Liver (tissue), 8 donors: ENCODE measurements at regions not wholly inside any gene's neighbourhood (a gene's known extent, or its start where the extent isn't known, plus 50 kb on each side); places are given as distances from the start of the nearest gene placed in this dataset.

Source experiments
- DNase-seq: peaks from one replicate; pipeline ENCODE4 v3.0.0-alpha.2; 2017; ENCODE audit warnings: low spot score
- H3K27ac ChIP-seq, 2 donors: one replicate each; pipeline ENCODE4 v1.7.0; 2013; ENCODE audit warnings: inconsistent platforms in 2 of 2, low read length in 2 of 2, control low read depth in 1 of 2, low read depth in 1 of 2, mild to moderate bottlenecking in 1 of 2
- H3K27me3 ChIP-seq, 4 donors: one replicate each; pipeline versions ENCODE4 v1.6.1 to v1.7.0; 2013; ENCODE audit warnings: low read length in 3 of 4, inconsistent platforms in 1 of 4, mild to moderate bottlenecking in 1 of 4, moderate library complexity in 1 of 4; ENCODE audit not compliant: control insufficient read depth in 4 of 4, insufficient read depth in 4 of 4
- H3K36me3 ChIP-seq, 4 donors: one replicate each; pipeline versions ENCODE4 v1.6.1 to v1.7.0; 2013; ENCODE audit warnings: low read length in 3 of 4, mild to moderate bottlenecking in 3 of 4, low read depth in 1 of 4, moderate library complexity in 1 of 4; ENCODE audit not compliant: control insufficient read depth in 4 of 4, insufficient read depth in 3 of 4
- H3K4me1 ChIP-seq, 4 donors: one replicate each; pipeline versions ENCODE4 v1.6.1 to v1.7.0; 2013; ENCODE audit warnings: low read length in 3 of 4, mild to moderate bottlenecking in 3 of 4, moderate library complexity in 1 of 4; ENCODE audit not compliant: control insufficient read depth in 4 of 4, insufficient read depth in 4 of 4
- H3K4me3 ChIP-seq, 3 donors: one replicate each; pipeline versions ENCODE4 v1.6.1 to v1.7.0; 2013; ENCODE audit warnings: low read length in 3 of 3, control low read depth in 1 of 3, low read depth in 1 of 3, mild to moderate bottlenecking in 1 of 3
- H3K9ac ChIP-seq, 2 donors: one replicate each; pipeline ENCODE4 v1.7.0; 2013; ENCODE audit warnings: low read length in 2 of 2, mild to moderate bottlenecking in 2 of 2, moderate library complexity in 2 of 2, control low read depth in 1 of 2, low read depth in 1 of 2
- H3K9me3 ChIP-seq, 4 donors: one replicate each; pipeline versions ENCODE4 v1.6.1 to v1.7.0; 2013; ENCODE audit warnings: low read length in 3 of 4; ENCODE audit not compliant: control insufficient read depth in 4 of 4
- EGR1 ChIP-seq, 2 donors: IDR thresholded peaks; 2 replicates each; pipeline ENCODE4 v1.6.1; 2016 to 2018; ENCODE audit warnings: antibody characterized with exemption in 2 of 2, low read depth in 2 of 2
- FOXA1 ChIP-seq: IDR thresholded peaks from 2 replicates; pipeline ENCODE4 v1.6.1; 2016; ENCODE audit warnings: antibody characterized with exemption
- FOXA2 ChIP-seq: IDR thresholded peaks from 2 replicates; pipeline ENCODE4 v1.6.1; 2016; ENCODE audit warnings: antibody characterized with exemption
- GABPA ChIP-seq, 2 donors: IDR thresholded peaks in 1 of 2; conservative IDR thresholded peaks in 1 of 2; 2 replicates each; pipeline ENCODE4 v1.6.1; 2016; ENCODE audit warnings: antibody characterized with exemption in 2 of 2, mild to moderate bottlenecking in 1 of 2, moderate library complexity in 1 of 2
- HNF4A ChIP-seq, 2 donors: conservative IDR thresholded peaks; 2 replicates each; pipeline ENCODE4 v1.6.1; 2016; ENCODE audit warnings: antibody characterized with exemption in 2 of 2, mild to moderate bottlenecking in 2 of 2
- HNF4G ChIP-seq: IDR thresholded peaks from 2 replicates; pipeline ENCODE4 v1.6.1; 2016; ENCODE audit warnings: antibody characterized with exemption
- JUND ChIP-seq, 2 donors: IDR thresholded peaks; 2 replicates each; pipeline ENCODE4 v1.6.1; 2016; ENCODE audit warnings: antibody characterized with exemption in 2 of 2
- NR2F2 ChIP-seq: IDR thresholded peaks from 2 replicates; pipeline ENCODE4 v1.6.1; 2016; ENCODE audit warnings: antibody characterized with exemption
- RAD21 ChIP-seq, 2 donors: IDR thresholded peaks; 2 replicates each; pipeline ENCODE4 v1.6.1; 2016; ENCODE audit warnings: antibody characterized with exemption in 2 of 2, mild to moderate bottlenecking in 2 of 2
- RXRA ChIP-seq, 2 donors: IDR thresholded peaks; 2 replicates each; pipeline ENCODE4 v1.6.1; 2017 to 2018; ENCODE audit warnings: antibody characterized with exemption in 2 of 2, mild to moderate bottlenecking in 1 of 2
- SP1 ChIP-seq: IDR thresholded peaks from 2 replicates; pipeline ENCODE4 v1.6.1; 2018; ENCODE audit warnings: antibody characterized with exemption, mild to moderate bottlenecking
- TAF1 ChIP-seq: conservative IDR thresholded peaks from 2 replicates; pipeline ENCODE4 v1.6.1; 2016; ENCODE audit warnings: antibody characterized with exemption, mild to moderate bottlenecking
- YY1 ChIP-seq: IDR thresholded peaks from 2 replicates; pipeline ENCODE4 v1.6.1; 2016; ENCODE audit warnings: antibody characterized with exemption, mild to moderate bottlenecking
- whole genome bisulfite sequencing: extraction: QIAGEN DNeasy Blood & Tissue Kit; methylation state at CpG from one replicate; pipeline ENCODE4 v1.1.7; 2013; 5-methylcytosine and 5-hydroxymethylcytosine counted together
- TF ChIP-seq, protein P1 (sequence below): IDR thresholded peaks from 2 replicates; pipeline ENCODE4 v1.6.1; 2016; ENCODE audit warnings: antibody characterized with exemption
- TF ChIP-seq, protein P2 (sequence below): fragments of 150-350 bp; IDR thresholded peaks from 2 replicates; pipeline ENCODE4 v1.5.1; 2017; ENCODE audit warnings: improper control_type of control experiment, low read depth, low read length; ENCODE audit not compliant: missing input control
- TF ChIP-seq, protein P3 (sequence below): IDR thresholded peaks from 2 replicates; pipeline ENCODE4 v1.6.1; 2016; ENCODE audit warnings: antibody characterized with exemption
- TF ChIP-seq, protein P4 (sequence below): IDR thresholded peaks from 2 replicates; pipeline ENCODE4 v1.6.1; 2016; ENCODE audit warnings: antibody characterized with exemption
- donor health status: healthy.
- donor health status: healthy.
- donor health status: healthy.
- donor health status: healthy.
- donor health status: healthy.

DNA sequence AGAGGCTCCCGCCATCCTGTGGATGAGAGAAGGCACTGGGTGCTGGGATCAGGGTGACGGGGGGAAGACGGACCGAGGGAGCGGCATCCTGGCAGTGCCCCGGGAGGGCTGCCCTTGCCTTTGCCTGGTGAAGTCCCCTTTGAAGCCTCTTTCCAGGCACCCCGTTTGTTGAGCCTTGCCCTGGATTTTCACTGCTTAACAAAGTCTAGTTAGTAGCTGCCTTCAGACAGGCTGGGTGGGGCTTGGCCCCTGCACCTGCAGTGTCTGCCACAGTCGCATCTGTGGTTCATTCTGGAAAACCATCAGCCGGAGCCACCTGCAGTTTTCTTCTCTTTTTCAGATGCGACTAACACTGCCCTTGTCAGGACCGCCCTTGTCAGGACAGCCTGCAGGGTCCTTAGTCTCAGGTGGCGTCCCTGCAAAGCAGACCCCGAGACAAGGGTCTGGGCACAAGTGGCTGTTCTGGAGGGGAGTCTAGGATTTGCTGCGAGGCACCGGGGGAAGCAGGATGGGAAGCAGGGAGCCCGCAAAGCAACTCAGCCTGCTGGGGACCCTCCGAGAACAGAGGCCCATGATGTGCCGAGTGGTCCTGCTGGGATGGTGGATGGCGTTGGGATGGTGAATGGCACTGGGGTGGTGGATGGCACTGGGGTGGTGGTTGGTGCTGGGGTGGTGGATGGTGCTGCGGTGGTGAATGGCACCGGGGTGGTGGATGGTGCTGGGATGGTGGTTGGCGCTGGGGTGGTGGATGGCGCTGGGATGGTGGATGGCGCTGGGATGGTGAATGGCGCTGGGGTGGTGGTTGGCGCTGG lies 147.9 kb upstream of the COL5A1 start:
- WGBS, result 86% methylated on average over 26 of the region's 26 CpGs
- no peaks in the 10 kb centered on the region for H3K9me3 ChIP-seq
- H3K27me3 ChIP-seq, result no peaks in the 10 kb centered on the region
- TF ChIP-seq SP1 (no peak), YY1 (no peak), HNF4G (no peak), TAF1 (no peak), EGR1 (IDR thresholded peaks at IDR 0.05; ENCODE audit: low read depth in 2 of 2) (no peak), RXRA (IDR thresholded peaks at IDR 0.05) (no peak), GABPA (IDR thresholded peaks at IDR 0.05 in 1 of 2, conservative IDR thresholded peaks at IDR 0.05 in 1 of 2) (no peak), NR2F2 (no peak), JUND (IDR thresholded peaks at IDR 0.05) (no peak), FOXA1 (no peak), RAD21 (IDR thresholded peaks at IDR 0.05) (no peak)
- TF ChIP-seq, protein P1, sequence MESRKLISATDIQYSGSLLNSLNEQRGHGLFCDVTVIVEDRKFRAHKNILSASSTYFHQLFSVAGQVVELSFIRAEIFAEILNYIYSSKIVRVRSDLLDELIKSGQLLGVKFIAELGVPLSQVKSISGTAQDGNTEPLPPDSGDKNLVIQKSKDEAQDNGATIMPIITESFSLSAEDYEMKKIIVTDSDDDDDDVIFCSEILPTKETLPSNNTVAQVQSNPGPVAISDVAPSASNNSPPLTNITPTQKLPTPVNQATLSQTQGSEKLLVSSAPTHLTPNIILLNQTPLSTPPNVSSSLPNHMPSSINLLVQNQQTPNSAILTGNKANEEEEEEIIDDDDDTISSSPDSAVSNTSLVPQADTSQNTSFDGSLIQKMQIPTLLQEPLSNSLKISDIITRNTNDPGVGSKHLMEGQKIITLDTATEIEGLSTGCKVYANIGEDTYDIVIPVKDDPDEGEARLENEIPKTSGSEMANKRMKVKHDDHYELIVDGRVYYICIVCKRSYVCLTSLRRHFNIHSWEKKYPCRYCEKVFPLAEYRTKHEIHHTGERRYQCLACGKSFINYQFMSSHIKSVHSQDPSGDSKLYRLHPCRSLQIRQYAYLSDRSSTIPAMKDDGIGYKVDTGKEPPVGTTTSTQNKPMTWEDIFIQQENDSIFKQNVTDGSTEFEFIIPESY, result no peak
- TF ChIP-seq, protein P2, sequence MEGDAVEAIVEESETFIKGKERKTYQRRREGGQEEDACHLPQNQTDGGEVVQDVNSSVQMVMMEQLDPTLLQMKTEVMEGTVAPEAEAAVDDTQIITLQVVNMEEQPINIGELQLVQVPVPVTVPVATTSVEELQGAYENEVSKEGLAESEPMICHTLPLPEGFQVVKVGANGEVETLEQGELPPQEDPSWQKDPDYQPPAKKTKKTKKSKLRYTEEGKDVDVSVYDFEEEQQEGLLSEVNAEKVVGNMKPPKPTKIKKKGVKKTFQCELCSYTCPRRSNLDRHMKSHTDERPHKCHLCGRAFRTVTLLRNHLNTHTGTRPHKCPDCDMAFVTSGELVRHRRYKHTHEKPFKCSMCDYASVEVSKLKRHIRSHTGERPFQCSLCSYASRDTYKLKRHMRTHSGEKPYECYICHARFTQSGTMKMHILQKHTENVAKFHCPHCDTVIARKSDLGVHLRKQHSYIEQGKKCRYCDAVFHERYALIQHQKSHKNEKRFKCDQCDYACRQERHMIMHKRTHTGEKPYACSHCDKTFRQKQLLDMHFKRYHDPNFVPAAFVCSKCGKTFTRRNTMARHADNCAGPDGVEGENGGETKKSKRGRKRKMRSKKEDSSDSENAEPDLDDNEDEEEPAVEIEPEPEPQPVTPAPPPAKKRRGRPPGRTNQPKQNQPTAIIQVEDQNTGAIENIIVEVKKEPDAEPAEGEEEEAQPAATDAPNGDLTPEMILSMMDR, result no peak
- TF ChIP-seq, protein P3, sequence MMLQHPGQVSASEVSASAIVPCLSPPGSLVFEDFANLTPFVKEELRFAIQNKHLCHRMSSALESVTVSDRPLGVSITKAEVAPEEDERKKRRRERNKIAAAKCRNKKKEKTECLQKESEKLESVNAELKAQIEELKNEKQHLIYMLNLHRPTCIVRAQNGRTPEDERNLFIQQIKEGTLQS, result no peak
- DNase-seq, result no peak
- H3K27ac ChIP-seq, result no peak overlapping the region
- H3K4me3 ChIP-seq, result no peak overlapping the region
- H3K36me3 ChIP-seq, result no peaks in the 10 kb centered on the region
- no peak overlapping the region for H3K9ac ChIP-seq
- H3K4me1 ChIP-seq, result no peaks in the 10 kb centered on the region

DNA sequence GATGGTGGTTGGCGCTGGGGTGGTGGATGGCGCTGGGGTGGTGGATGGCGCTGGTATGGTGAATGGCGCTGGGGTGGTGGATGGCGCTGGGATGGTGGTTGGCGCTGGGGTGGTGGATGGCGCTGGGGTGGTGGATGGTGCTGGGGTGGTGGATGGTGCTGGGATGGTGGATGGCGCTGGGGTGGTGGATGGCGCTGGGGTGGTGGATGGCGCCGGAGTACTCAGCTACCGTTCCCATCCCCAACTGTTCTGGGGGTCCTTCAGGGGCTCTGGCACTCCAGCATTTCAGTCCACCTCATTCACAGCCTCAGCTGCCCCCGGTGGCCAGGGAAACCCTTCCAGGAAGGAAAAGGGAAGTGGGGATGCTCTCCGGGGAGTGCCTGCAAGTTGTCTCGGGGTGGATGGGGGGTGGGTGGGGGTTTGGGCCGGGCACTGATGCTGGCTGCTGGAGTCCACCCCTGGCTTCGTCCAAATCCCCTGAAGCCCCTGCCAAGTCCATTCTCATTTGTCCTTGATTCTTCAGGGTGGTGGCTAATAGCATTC lies 147.3 kb upstream of the COL5A1 start:
- H3K27ac ChIP-seq, result no peak overlapping the region
- no peak overlapping the region for H3K9ac ChIP-seq
- no peak for DNase-seq
- TF ChIP-seq, protein P1, result no peak
- TF ChIP-seq YY1, result no peak
- TF ChIP-seq, protein P2, result no peak
- no peak for TF ChIP-seq RAD21 (IDR thresholded peaks at IDR 0.05)
- TF ChIP-seq, protein P4, sequence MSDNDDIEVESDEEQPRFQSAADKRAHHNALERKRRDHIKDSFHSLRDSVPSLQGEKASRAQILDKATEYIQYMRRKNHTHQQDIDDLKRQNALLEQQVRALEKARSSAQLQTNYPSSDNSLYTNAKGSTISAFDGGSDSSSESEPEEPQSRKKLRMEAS, result no peak
- no peak for TF ChIP-seq FOXA2
- TF ChIP-seq, protein P3, result no peak
- no peak for TF ChIP-seq HNF4A (conservative IDR thresholded peaks at IDR 0.05)
- no peak for TF ChIP-seq FOXA1
- no peak for TF ChIP-seq JUND (IDR thresholded peaks at IDR 0.05)
- no peak for TF ChIP-seq SP1
- no peak for TF ChIP-seq NR2F2
- TF ChIP-seq EGR1 (IDR thresholded peaks at IDR 0.05; ENCODE audit: low read depth in 2 of 2), result no peak

More for the DNA sequence above, 147.3 kb upstream of the COL5A1 start:
- Histone ChIP-seq H3K4me3 (no peak overlapping the region), H3K27me3 (no peaks in the 10 kb centered on the region), H3K4me1 (no peaks in the 10 kb centered on the region), H3K36me3 (no peaks in the 10 kb centered on the region), H3K9me3 (no peaks in the 10 kb centered on the region)
- 81% methylated on average over 17 of the region's 17 CpGs for WGBS
